Esophagus squamous epithelium (tissue), 5 donors: ENCODE measurements at regions not wholly inside any gene's neighbourhood (a gene's known extent, or its start where the extent isn't known, plus 50 kb on each side); places are given as distances from the start of the nearest gene placed in this dataset.
A peak's percentile ranks its signal among the peaks of the same experiment; 100 is the strongest.

Experiments
- DNase-seq: peaks from one replicate; lab custom pipeline; 2025; lab: John Stamatoyannopoulos, UW
- H3K27ac ChIP-seq, 4 donors: fragments of 200-600 bp; sonication (generic); one replicate each; pipeline ENCODE4 v1.5.1; 2016 to 2019; ENCODE audit warnings: mild to moderate bottlenecking in 1 of 4
- H3K27me3 ChIP-seq, 4 donors: fragments of 200-600 bp; sonication (generic); 1 replicate in 3 of 4; 2 replicates in 1 of 4; pipeline versions ENCODE4 v1.5.1 to v1.6.0; 2017 to 2021; ENCODE audit warnings: antibody characterized with exemption in 1 of 4
- H3K36me3 ChIP-seq, 3 donors: fragments of 200-600 bp; sonication (generic); one replicate each; pipeline ENCODE4 v1.5.1; 2016 to 2019
- H3K4me1 ChIP-seq, 3 donors: fragments of 200-600 bp; sonication (generic); one replicate each; pipeline ENCODE4 v1.5.1; 2017 to 2019
- H3K4me3 ChIP-seq, 4 donors: fragments of 200-600 bp; sonication (generic); 1 replicate in 3 of 4; 2 replicates in 1 of 4; pipeline ENCODE4 v1.5.1; 2016 to 2019; ENCODE audit warnings: mild to moderate bottlenecking in 2 of 4, moderate library complexity in 1 of 4
- H3K9me3 ChIP-seq, 3 donors: fragments of 200-600 bp; sonication (generic); one replicate each; pipeline ENCODE4 v1.5.1; 2016 to 2019
- CTCF ChIP-seq, 6 experiments: fragments of 450-650 bp in 4 of 6; fragments of 200-600 bp in 2 of 6; sonication (generic) in 2 of 6; IDR thresholded peaks; one replicate each; pipeline ENCODE4 v1.5.1; 2016 to 2019; ENCODE audit warnings: antibody characterized with exemption in 6 of 6, mild to moderate bottlenecking in 4 of 6, moderate library complexity in 4 of 6
- POLR2A ChIP-seq, 4 donors: fragments of 450-650 bp; IDR thresholded peaks; one replicate each; pipeline ENCODE4 v1.6.1; 2017; ENCODE audit warnings: antibody characterized with exemption in 4 of 4, mild to moderate bottlenecking in 4 of 4, moderate library complexity in 3 of 4
- WGBS, 2 donors: methylation state at CpG; one replicate each; pipeline ENCODE4 v1.1.5; 2018; 5-methylcytosine and 5-hydroxymethylcytosine counted together
- intact Hi-C: fragments of 100-400 bp; cut with DNase I; formaldehyde crosslinking; loops from one replicate; pipeline ENCODE4 v1.15.0; 2022
- donor health status: DM: yes; HTN: yes; CAD: no.

GRCh38 chr10:116792817-116793216 lies 50.5 kb upstream of the HSPA12A start:
- Histone ChIP-seq H3K4me3 (no peak overlapping the region), H3K27ac (no peak overlapping the region), H3K27me3 (peaks cover 0 to 47% (median 0%) of the 10 kb centered on the region in 4 donors), H3K36me3 (no peaks in the 10 kb centered on the region), H3K4me1 (peaks cover 1 to 6% (median 5%) of the 10 kb centered on the region in 3 donors), H3K9me3 (no peaks in the 10 kb centered on the region)
- intact Hi-C loops = no loop called here
- no peak for DNase-seq
- 25 to 75% methylated on average over 1 of the region's 1 CpG for WGBS, 2 donors
- TF ChIP-seq POLR2A (IDR thresholded peaks at IDR 0.05) = no peak
- TF ChIP-seq CTCF (IDR thresholded peaks at IDR 0.05) = no peak

GRCh38 chr10:116796469-116796868 lies 52.8 kb upstream of the ENO4 start:
- H3K4me1 ChIP-seq = no peaks in the 10 kb centered on the region

GRCh38 chr10:116796910-116797513 lies 52.3 kb upstream of the ENO4 start:
- Histone ChIP-seq H3K27ac (no peak overlapping the region), H3K4me3 (no peak overlapping the region), H3K4me1 (no peaks in the 10 kb centered on the region), H3K36me3 (no peaks in the 10 kb centered on the region), H3K9me3 (no peaks in the 10 kb centered on the region), H3K27me3 (peaks cover 0 to 39% (median 0%) of the 10 kb centered on the region in 4 donors)
- WGBS, 2 donors = 19 to 26% methylated on average over 7 of the region's 9 CpGs
- no peak for DNase-seq
- TF ChIP-seq POLR2A (IDR thresholded peaks at IDR 0.05) (no peak), CTCF (IDR thresholded peaks at IDR 0.05) (peak; percentile 46 to 94 (median 89))
- intact Hi-C loops = no loop called here

More at GRCh38 chr10:116796469-116796868, 52.8 kb upstream of the ENO4 start:
- H3K9me3 ChIP-seq = no peaks in the 10 kb centered on the region
- H3K36me3 ChIP-seq = no peaks in the 10 kb centered on the region
- peaks cover 0 to 43% (median 0%) of the 10 kb centered on the region in 4 donors for H3K27me3 ChIP-seq
- no peak overlapping the region for H3K4me3 ChIP-seq
- 33 to 61% methylated on average over 2 to 3 of the region's 5 CpGs for WGBS, 2 donors
- DNase-seq = no peak
- TF ChIP-seq CTCF (IDR thresholded peaks at IDR 0.05) = no peak
- TF ChIP-seq POLR2A (IDR thresholded peaks at IDR 0.05) = no peak
- H3K27ac ChIP-seq = no peak overlapping the region
- intact Hi-C loops = no loop called here

GRCh38 chr10:116798859-116799258 lies 50.4 kb upstream of the ENO4 start:
- Histone ChIP-seq H3K27me3 (peaks cover 0 to 39% (median 0%) of the 10 kb centered on the region in 4 donors), H3K4me3 (no peak overlapping the region), H3K27ac (no peak overlapping the region), H3K4me1 (no peaks in the 10 kb centered on the region), H3K9me3 (no peaks in the 10 kb centered on the region), H3K36me3 (no peaks in the 10 kb centered on the region)
- no peak for DNase-seq
- intact Hi-C loops = loop anchor here (2.0 kb wide), 1 partner anchor 376 kb away; no protein-coding TSS in a partner anchor
- 79 to 80% methylated on average over 4 to 5 of the region's 6 CpGs for WGBS, 2 donors
- TF ChIP-seq POLR2A (IDR thresholded peaks at IDR 0.05) (no peak), CTCF (IDR thresholded peaks at IDR 0.05) (no peak)
